Common myeloid progenitor, CD34-positive (primary cell): ENCODE measurements at regions not wholly inside any gene's neighbourhood (a gene's known extent, or its start where the extent isn't known, plus 50 kb on each side); places are given as distances from the start of the nearest gene placed in this dataset.

ENCODE experiments used
- CTCF ChIA-PET: fragments of 350-600 bp; sonication (Branson Sonifier 250); formaldehyde crosslinking; loops from one replicate; lab custom pipeline; 2021; ENCODE audit warnings: antibody characterized with exemption; lab: Charles Lee
- POLR2A ChIA-PET: fragments of 350-600 bp; sonication (Branson Sonifier 250); formaldehyde crosslinking; loops from one replicate; lab custom pipeline; 2021; ENCODE audit warnings: antibody characterized with exemption; lab: Charles Lee
- DNase-seq, 3 donors: peaks; one replicate each; pipeline versions ENCODE4 v3.0.0 to v3.0.0-alpha.2; 2013
- H3K27ac ChIP-seq, 2 experiments: 1 replicate in 1 of 2; 2 replicates in 1 of 2; pipeline ENCODE4 v1.7.0; 2013; ENCODE audit warnings: inconsistent platforms in 2 of 2, low read length in 2 of 2, mild to moderate bottlenecking in 2 of 2, low read depth in 1 of 2, moderate library complexity in 1 of 2; ENCODE audit not compliant: severe bottlenecking in 2 of 2, insufficient read depth in 1 of 2, poor library complexity in 1 of 2
- H3K27me3 ChIP-seq, 5 experiments: replicated peaks in 2 of 5; 1 replicate in 3 of 5; 2 replicates in 2 of 5; pipeline versions ENCODE4 v1.6.1 to v1.7.0; 2013; ENCODE audit warnings: low read length in 4 of 5, mild to moderate bottlenecking in 2 of 5, moderate library complexity in 2 of 5, inconsistent platforms in 1 of 5; ENCODE audit not compliant: insufficient read depth in 5 of 5, control insufficient read depth in 4 of 5
- H3K36me3 ChIP-seq, 4 experiments: 1 replicate in 2 of 4; 2 replicates in 2 of 4; pipeline versions ENCODE4 v1.6.1 to v1.7.0; 2013; ENCODE audit warnings: low read length in 3 of 4, control low read depth in 1 of 4, mild to moderate bottlenecking in 1 of 4; ENCODE audit not compliant: control insufficient read depth in 4 of 4, insufficient read depth in 4 of 4
- H3K4me1 ChIP-seq, 4 experiments: 1 replicate in 3 of 4; 2 replicates in 1 of 4; pipeline versions ENCODE4 v1.6.1 to v1.7.1; 2013; ENCODE audit warnings: low read length in 3 of 4, mild to moderate bottlenecking in 3 of 4, control low read depth in 1 of 4, inconsistent platforms in 1 of 4, moderate library complexity in 1 of 4; ENCODE audit not compliant: control insufficient read depth in 4 of 4, insufficient read depth in 4 of 4; ENCODE audit errors: control extremely low read depth in 1 of 4
- H3K4me3 ChIP-seq, 7 experiments: 1 replicate in 4 of 7; 2 replicates in 3 of 7; pipeline versions ENCODE4 v1.5.1 to v1.7.0; 2013; ENCODE audit warnings: mild to moderate bottlenecking in 7 of 7, low read length in 6 of 7, moderate library complexity in 6 of 7, inconsistent platforms in 2 of 7, low read depth in 2 of 7, control low read depth in 1 of 7; ENCODE audit not compliant: insufficient read depth in 4 of 7, control insufficient read depth in 1 of 7; ENCODE audit errors: extremely low read depth in 1 of 7
- H3K9me3 ChIP-seq, 5 experiments: 1 replicate in 4 of 5; 2 replicates in 1 of 5; pipeline versions ENCODE4 v1.6.1 to v1.7.1; 2013; ENCODE audit warnings: low read length in 4 of 5, mild to moderate bottlenecking in 2 of 5, inconsistent platforms in 1 of 5, low read depth in 1 of 5, moderate library complexity in 1 of 5; ENCODE audit not compliant: control insufficient read depth in 4 of 5, insufficient read depth in 2 of 5; ENCODE audit errors: control extremely low read depth in 1 of 5
- WGBS: methylation state at CpG from one replicate; pipeline ENCODE4 v1.1.5; 2013; ENCODE audit not compliant: insufficient coverage; 5-methylcytosine and 5-hydroxymethylcytosine counted together

GRCh38 chr5:157917899-157918809 is 59.2 kb upstream of the CLINT1 start:
- Histone ChIP-seq H3K4me3 (peak overlapping the region in 1 of 7 experiments; percentile 70), H3K4me1 (peaks cover 10 to 23% (median 16%) of the 10 kb centered on the region in 4 experiments), H3K9me3 (no peaks in the 10 kb centered on the region), H3K36me3 (no peaks in the 10 kb centered on the region), H3K27ac (no peak overlapping the region), H3K27me3 (no peaks in the 10 kb centered on the region)
- DNase-seq: peak; percentile 73 to 80 (median 80)
- ChIA-PET POLR2A (no interaction called here), CTCF (interaction anchor here (0.6 to 10.5 kb wide), 14 partner anchors 15 to 105 kb away, joined by 3 to 67 read pairs (median 4); partner anchors contain the start of gene CLINT1)
- WGBS: 78% methylated on average over 5 of the region's 8 CpGs

GRCh38 chr5:157917491-157917890 is 58.5 kb upstream of the CLINT1 start:
- DNase-seq: no peak
- ChIA-PET POLR2A (no interaction called here), CTCF (interaction anchor here (0.9 to 10.5 kb wide), 8 partner anchors 10 to 104 kb away, joined by 3 to 67 read pairs (median 8); no protein-coding TSS in a partner anchor)
- peaks cover 10 to 23% (median 16%) of the 10 kb centered on the region in 4 experiments for H3K4me1 ChIP-seq
- H3K9me3 ChIP-seq: no peaks in the 10 kb centered on the region
- no peaks in the 10 kb centered on the region for H3K27me3 ChIP-seq
- no peak overlapping the region for H3K27ac ChIP-seq
- H3K4me3 ChIP-seq: no peak overlapping the region
- H3K36me3 ChIP-seq: no peaks in the 10 kb centered on the region

- Histone ChIP-seq H3K9me3 (no peaks in the 10 kb centered on the region), H3K27me3 (no peaks in the 10 kb centered on the region), H3K4me1 (peaks cover 10 to 23% (median 16%) of the 10 kb centered on the region in 4 experiments), H3K4me3 (no peak overlapping the region), H3K36me3 (no peaks in the 10 kb centered on the region), H3K27ac (no peak overlapping the region)
- ChIA-PET CTCF (interaction anchor here (0.8 to 10.5 kb wide), 12 partner anchors 8 to 107 kb away, joined by 3 to 67 read pairs (median 4); no protein-coding TSS in a partner anchor), POLR2A (no interaction called here)
- peak in 2 of 3 donors; percentile 28 to 48 for DNase-seq
- 62% methylated on average over 4 of the region's 4 CpGs for WGBS
Measured at GRCh38 chr5:157915638-157916037, 56.7 kb upstream of the CLINT1 start.

- CTCF ChIA-PET: interaction anchor here (1.0 to 1.6 kb wide), 7 partner anchors 9 to 63 kb away, joined by 3 to 7 read pairs (median 3); partner anchors contain the start of gene CLINT1
- no peaks in the 10 kb centered on the region for H3K36me3 ChIP-seq
- H3K4me3 ChIP-seq: no peak overlapping the region
- POLR2A ChIA-PET: no interaction called here
- no peak overlapping the region for H3K27ac ChIP-seq
- no peaks in the 10 kb centered on the region for H3K27me3 ChIP-seq
- no peaks in the 10 kb centered on the region for H3K9me3 ChIP-seq
- 95% methylated on average over 7 of the region's 7 CpGs for WGBS
- DNase-seq: no peak
- H3K4me1 ChIP-seq: peaks cover 2 to 14% (median 10%) of the 10 kb centered on the region in 4 experiments
Measured at GRCh38 chr5:157914151-157914788, 55.3 kb upstream of the CLINT1 start.

- ChIA-PET POLR2A (no interaction called here), CTCF (interaction anchor here (1.0 to 1.2 kb wide), 2 partner anchors 18 to 55 kb away, joined by 3 read pairs; partner anchors contain the start of gene CLINT1)
- DNase-seq: no peak
- H3K36me3 ChIP-seq: no peaks in the 10 kb centered on the region
- H3K9me3 ChIP-seq: no peaks in the 10 kb centered on the region
- WGBS: 95% methylated on average over 2 of the region's 2 CpGs
- H3K4me1 ChIP-seq: peaks cover 0 to 7% (median 3%) of the 10 kb centered on the region in 4 experiments
- H3K4me3 ChIP-seq: no peak overlapping the region
- no peaks in the 10 kb centered on the region for H3K27me3 ChIP-seq
- no peak overlapping the region for H3K27ac ChIP-seq
Measured at GRCh38 chr5:157913575-157913974, 54.6 kb upstream of the CLINT1 start.

- no peaks in the 10 kb centered on the region for H3K9me3 ChIP-seq
- ChIA-PET POLR2A (no interaction called here), CTCF (no interaction called here)
- H3K4me1 ChIP-seq: peaks cover 0 to under 1% (median 0%) of the 10 kb centered on the region in 4 experiments
- H3K36me3 ChIP-seq: no peaks in the 10 kb centered on the region
- 88% methylated on average over 10 of the region's 10 CpGs for WGBS
- no peak overlapping the region for H3K27ac ChIP-seq
- no peaks in the 10 kb centered on the region for H3K27me3 ChIP-seq
- no peak overlapping the region for H3K4me3 ChIP-seq
- no peak for DNase-seq
Measured at GRCh38 chr5:157912621-157913325, 53.8 kb upstream of the CLINT1 start.
